ENCODE measurements at regions not wholly inside any gene's neighbourhood (a gene's known extent, or its start where the extent isn't known, plus 50 kb on each side); places are given as distances from the start of the nearest gene placed in this dataset.

- TF ChIP-seq CTCF (IDR thresholded peaks at IDR 0.05; ENCODE audit: low read depth, low read length, missing control alignments): peak; percentile 6
- no peak for DNase-seq (ENCODE audit: extremely low read depth, low read depth)
- no peak overlapping the region for H3K4me3 ChIP-seq (replicated peaks; ENCODE audit: low read depth, low read length)
Measured at GRCh38 chr2:118291251-118291880, 203.1 kb downstream of the INSIG2 start.

- H3K4me3 ChIP-seq (replicated peaks; ENCODE audit: low read depth, low read length): no peak overlapping the region
- peak; percentile 46 for DNase-seq (ENCODE audit: extremely low read depth, low read depth)
- TF ChIP-seq CTCF (IDR thresholded peaks at IDR 0.05; ENCODE audit: low read depth, low read length, missing control alignments): no peak
Measured at GRCh38 chr2:118290411-118291250, 202.4 kb downstream of the INSIG2 start.

GRCh38 chr2:118279005-118279404 lies 190.7 kb downstream of the INSIG2 start:
- no peak for TF ChIP-seq CTCF (IDR thresholded peaks at IDR 0.05; ENCODE audit: low read depth, low read length, missing control alignments)
- DNase-seq (ENCODE audit: extremely low read depth, low read depth): no peak
- no peak overlapping the region for H3K4me3 ChIP-seq (replicated peaks; ENCODE audit: low read depth, low read length)

- peak; percentile 12 for TF ChIP-seq CTCF (IDR thresholded peaks at IDR 0.05; ENCODE audit: low read depth, low read length, missing control alignments)
- H3K4me3 ChIP-seq (replicated peaks; ENCODE audit: low read depth, low read length): no peak overlapping the region
- no peak for DNase-seq (ENCODE audit: extremely low read depth, low read depth)
Measured at GRCh38 chr2:118278046-118278445, 189.8 kb downstream of the INSIG2 start.

- TF ChIP-seq CTCF (IDR thresholded peaks at IDR 0.05; ENCODE audit: low read depth, low read length, missing control alignments): no peak
- no peak for DNase-seq (ENCODE audit: extremely low read depth, low read depth)
- no peak overlapping the region for H3K4me3 ChIP-seq (replicated peaks; ENCODE audit: low read depth, low read length)
Measured at GRCh38 chr2:118274841-118275510, 186.7 kb downstream of the INSIG2 start.

GRCh38 chr2:118272391-118272790 lies 184.1 kb downstream of the INSIG2 start:
- no peak for TF ChIP-seq CTCF (IDR thresholded peaks at IDR 0.05; ENCODE audit: low read depth, low read length, missing control alignments)
- DNase-seq (ENCODE audit: extremely low read depth, low read depth): no peak
- H3K4me3 ChIP-seq (replicated peaks; ENCODE audit: low read depth, low read length): no peak overlapping the region
